G401.6 (cell line): ENCODE measurements at regions not wholly inside any gene's neighbourhood (a gene's known extent, or its start where the extent isn't known, plus 50 kb on each side); places are given as distances from the start of the nearest gene placed in this dataset.
"Not testable (repeated sequence)": the region's sequence is repeated elsewhere in the genome, so short reads cannot be mapped to it uniquely, and the experiment has no call there.

Experiments
- FAIRE-seq: peaks from 2 replicates; lab custom pipeline; 2012; peaks lifted over from hg19 to GRCh38; lab: Jason Lieb, UNC

DNA sequence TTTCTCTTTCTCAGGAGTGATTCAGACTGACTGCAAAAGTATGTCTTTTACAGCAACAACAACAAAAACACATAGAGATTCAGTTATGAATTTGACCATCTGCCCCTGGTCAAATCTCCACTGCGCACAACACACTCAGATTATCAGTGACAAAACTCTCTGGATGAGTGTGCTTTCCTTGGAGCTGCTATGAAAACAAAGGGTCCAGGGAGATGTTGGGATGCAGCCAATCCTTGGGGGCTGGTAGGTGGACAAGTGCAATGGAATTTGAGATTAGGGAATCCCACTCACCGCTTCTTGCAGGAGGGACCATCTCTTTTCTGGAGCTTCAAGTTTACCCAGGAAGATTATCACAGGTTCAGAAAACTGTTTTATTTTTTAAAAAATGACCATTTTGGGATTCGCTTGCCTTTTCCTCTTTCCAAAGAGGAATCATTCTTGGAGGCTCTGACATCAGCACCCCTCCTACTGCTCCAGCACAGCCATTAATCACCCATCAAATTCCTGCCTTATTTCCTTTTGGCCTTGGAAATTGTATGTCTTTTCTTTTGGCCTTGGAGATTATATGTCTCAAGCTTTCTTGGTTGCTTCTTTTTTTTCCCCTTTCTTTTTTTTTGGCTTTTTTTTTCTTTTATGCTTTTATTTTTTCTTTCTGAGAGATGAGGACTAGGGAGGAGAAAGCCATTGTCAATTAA is 311.8 kb downstream of the TSHZ3 start:
- FAIRE-seq = no peak

DNA sequence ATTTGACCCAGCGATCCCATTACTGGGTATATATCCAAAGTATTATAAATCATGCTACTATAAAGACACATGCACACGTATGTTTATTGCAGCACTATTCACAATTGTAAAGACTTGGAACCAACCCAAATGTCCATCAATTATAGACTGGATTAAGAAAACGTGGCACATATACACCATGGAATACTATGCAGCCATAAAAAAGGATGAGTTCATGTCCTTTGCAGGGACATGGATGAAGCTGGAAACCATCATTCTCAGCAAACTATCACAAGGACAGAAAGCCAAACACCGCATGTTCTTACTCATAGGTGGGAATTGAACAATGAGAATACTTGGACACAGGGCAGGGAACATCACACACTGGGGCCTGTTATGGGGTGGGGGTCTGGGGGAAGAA is 317.8 kb downstream of the TSHZ3 start:
- FAIRE-seq = not testable (repeated sequence)

- FAIRE-seq = no peak
These were observed 326.2 kb downstream of the TSHZ3 start for GRCh38 chr19:31023038-31023437.

DNA sequence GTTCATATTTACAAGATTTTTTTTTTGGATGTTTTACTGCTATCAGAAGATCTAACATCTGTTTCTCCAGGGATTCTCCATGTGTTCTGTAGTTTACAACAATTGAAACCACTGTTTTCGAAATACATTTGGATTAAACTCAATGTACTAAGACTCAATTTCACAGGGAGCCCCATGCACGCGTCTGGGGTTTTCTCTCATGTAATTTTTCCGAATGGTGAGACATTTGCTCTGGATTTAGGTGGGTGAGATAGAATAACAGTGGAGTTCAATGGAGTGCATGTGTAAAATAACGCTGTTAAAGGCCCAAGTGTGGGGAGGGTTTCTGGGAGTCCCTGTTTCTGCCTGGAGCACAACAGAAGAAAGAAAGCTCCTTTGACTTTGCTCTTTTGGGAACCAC is 330.3 kb downstream of the TSHZ3 start:
- no peak for FAIRE-seq

DNA sequence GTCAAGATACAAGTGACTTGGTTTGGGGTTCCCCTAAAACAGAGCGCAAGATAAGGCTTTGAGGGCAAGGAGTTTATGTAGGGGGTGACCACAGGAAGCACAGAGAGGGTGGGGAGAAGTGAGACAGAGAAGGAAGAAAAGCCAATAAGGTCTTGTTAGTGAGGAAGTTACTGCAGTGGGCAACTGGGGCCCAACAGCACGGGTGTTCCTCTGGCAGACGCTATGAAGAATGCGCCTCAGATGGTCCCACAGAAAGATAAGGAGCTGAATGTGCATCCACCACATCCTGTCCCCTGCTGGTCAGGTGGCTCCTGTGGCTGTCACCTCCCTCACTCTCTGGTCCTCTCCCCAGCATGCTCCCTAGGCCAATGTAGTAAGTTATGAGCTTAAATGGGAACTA is 333.5 kb downstream of the TSHZ3 start:
- FAIRE-seq = no peak

DNA sequence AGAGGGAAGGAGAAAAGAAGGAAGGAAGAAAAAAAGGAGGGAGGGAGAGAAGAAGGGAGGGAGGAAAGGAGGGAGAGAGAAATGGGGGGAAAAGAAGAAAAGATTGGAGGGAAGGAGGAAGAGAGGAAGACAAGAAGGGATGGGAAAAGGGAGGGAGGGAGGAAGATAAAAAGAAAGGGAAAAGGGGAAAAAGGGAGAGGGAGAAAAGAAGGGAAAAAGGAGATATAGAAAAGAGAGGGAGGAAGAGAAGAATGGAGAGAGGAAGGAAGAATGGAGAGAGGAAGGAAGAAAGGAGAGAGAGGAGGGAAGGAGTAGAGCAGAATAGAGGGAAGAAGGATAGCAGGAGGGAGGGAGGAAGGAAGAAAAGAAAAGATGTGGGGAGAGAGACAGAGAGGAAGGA is 334.6 kb downstream of the TSHZ3 start:
- FAIRE-seq = no peak

DNA sequence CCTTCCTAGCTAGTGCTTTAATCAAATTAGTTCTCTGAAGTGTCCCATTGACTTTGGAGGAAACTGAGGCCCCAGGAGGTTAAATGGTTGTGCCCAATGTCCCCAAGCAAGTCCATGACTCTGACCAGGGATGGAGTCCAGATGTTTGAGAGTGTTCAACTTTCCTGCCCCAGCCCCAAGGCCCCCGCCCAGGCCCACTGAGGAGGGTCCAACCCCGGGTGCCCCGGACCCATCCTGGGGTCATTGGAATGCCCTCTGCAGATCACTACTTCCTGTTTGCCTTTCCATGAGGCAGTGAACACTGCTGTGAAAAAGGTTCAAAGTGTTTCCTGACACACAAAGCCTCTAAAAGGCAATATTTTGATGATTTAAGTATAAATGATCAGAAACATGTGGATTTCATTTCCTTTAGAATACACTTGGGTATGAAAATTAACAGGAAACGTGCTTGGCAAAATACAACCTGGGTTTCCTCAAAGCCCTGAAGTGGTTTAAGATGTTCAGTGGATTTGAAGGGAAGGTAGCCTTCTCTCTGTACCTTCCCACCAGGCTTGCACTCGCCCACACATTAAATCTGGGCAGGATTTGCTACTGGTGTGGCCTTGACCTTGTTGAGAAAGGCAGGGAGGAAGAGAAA is 335.7 kb downstream of the TSHZ3 start:
- FAIRE-seq = no peak

GRCh38 chr19:31002518-31003244 is 346.6 kb downstream of the TSHZ3 start:
- no peak for FAIRE-seq

DNA sequence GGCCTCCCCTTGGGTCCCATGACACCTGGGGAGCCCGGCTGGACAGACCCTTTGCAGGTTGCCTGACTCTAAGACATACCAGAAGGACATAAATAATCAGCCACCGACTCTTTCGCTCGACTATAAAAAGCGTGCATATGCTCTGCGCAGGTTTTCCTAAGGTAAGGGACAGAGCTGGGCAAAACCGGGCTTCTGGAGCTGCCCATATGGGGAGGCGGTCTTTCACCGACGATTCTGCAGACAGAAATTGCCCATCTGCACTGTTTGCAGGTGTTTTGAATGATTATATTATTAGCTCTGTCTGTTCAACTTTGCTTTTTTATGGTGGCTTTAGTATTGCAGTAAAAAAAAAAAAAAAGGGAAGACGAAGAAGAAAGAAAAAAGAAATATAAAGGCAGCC is 347.2 kb downstream of the TSHZ3 start:
- no peak for FAIRE-seq

DNA sequence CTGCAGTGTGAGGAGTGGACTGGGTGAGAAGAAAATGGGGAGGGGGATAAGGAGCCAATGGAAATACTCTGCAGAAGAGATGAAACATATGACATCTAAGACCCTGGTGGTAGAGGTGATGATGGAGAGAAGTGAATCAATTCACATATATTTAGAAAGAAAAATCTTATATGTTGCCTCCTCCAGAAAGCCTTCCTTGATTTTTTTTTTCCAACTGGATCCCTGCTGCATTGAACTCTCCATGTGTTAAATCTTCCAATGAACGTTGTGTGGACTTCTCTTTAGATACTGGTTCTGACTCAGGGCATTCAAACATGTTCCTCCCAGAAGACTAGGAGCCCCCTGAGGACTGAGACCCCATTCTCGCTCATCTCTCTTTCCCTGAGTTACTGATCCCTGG is 348.3 kb downstream of the TSHZ3 start:
- FAIRE-seq = no peak

GRCh38 chr19:30999726-31000125 is 349.5 kb downstream of the TSHZ3 start:
- FAIRE-seq = no peak

GRCh38 chr19:30997222-30997621 is 352.0 kb downstream of the TSHZ3 start:
- FAIRE-seq = no peak

GRCh38 chr19:30978639-30979038 is 370.6 kb downstream of the TSHZ3 start:
- no peak for FAIRE-seq

DNA sequence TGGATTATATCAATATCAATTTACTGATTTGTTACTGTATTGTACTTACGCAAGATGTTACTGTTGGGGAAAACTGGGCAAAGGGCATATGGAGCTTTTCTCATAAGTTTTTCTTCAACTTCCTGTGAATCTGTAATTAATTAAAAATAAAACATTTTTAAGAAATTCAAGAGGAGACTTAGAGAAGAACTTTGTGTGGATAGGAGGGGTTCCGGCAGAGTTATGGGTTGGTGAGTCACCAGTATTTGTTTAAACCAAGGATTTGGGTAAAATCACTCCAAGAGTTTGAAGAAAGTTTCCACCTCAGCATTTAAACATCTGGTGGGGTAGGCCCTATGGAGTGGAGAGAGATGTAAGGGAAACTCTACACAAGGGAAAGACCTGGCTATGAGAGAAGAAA is 379.6 kb downstream of the TSHZ3 start:
- no peak for FAIRE-seq

- no peak for FAIRE-seq
These were observed 380.3 kb downstream of the TSHZ3 start for GRCh38 chr19:30968841-30969399.

DNA sequence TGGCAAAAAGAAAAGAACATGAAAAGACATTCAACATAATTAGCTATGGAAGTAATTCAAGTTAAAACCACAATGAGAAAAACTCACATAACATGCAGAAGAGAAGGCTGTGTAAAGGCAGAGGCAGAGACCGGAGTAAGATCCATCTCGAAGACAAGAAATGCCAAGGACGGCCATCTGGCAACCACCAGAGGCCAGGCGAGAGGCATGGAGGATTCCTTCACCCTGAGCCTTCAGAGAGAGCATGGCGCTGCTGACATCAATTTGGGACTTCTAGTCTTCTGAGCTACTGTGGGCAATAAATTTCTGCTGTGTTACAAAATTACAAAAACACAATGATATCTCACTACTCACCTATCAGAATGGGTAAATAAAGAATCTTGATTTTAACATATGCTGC is 381.0 kb downstream of the TSHZ3 start:
- no peak for FAIRE-seq

GRCh38 chr19:30966486-30966885 is 382.8 kb downstream of the TSHZ3 start:
- no peak for FAIRE-seq

DNA sequence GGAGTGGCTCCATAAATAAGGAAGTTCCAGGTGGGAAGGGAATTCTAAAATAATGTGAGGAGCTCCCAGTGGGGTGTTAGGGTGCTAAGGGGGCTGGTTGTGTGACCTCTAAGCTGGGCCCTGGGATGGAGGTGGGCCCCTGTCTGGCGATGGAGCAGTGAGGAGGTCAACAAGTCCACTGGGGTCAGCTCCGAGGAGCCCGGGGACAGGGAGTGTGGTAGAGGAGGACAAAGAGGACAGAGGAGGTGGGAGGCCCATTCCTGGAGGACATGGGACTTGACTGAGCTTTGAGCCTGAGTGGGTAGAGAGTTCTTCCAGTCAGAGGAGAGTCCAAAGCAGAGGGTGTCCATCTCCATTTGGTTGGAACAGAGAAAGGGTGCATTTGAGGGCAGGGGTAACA is 390.2 kb downstream of the TSHZ3 start:
- no peak for FAIRE-seq

DNA sequence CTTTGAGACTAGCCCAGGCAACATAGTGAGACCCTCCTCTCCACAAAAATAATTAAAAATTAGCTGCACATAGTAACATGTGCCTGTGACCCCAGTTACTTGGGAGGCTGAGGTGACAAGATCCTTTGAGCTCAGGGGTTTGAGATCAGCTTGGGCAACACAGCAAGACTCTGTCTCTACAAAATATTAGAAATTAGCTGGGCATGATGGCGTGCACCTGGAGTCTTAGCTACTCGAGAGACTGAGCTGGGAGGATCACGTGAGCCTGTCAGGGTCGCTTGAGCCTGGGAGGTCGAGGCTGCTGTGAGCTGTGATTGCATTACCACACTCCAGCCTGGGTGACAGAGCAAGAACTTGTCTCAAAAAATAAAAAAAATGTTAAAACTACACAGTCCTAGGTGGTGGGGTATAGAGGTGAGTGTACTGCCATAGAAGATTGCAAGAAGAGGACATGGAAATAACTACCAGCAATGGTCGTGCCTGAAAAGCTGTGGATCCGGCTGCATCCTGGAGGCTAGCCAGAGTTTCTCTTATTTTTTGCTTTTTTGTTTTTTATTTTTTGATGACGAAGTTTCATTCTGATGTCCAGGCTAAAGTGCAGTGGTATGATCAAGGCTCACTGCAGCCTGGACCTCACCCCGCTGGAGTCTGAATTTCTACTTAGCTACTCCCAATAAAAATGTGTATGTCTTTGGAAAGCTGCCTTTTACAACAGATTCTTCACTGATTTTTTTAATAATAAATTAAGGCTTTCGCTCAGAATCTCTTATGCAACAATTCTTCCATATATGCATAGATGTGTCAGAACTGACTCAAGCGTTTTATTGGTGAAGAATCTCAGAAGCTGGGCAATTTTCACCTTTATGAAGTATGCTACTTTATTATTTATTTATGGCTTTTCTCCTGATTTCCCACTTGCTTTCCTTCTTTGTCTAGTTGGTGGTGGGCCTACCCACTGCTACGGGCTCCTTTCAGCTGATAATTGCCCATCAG is 393.8 kb downstream of the TSHZ3 start:
- no peak for FAIRE-seq

GRCh38 chr19:30944276-30944932 is 404.8 kb downstream of the TSHZ3 start:
- not testable (repeated sequence) for FAIRE-seq

GRCh38 chr19:30943101-30943843 is 406.0 kb downstream of the TSHZ3 start:
- no peak for FAIRE-seq
